GM12874 (cell line): ENCODE measurements at regions not wholly inside any gene's neighbourhood (a gene's known extent, or its start where the extent isn't known, plus 50 kb on each side); places are given as distances from the start of the nearest gene placed in this dataset.

Experiments used
- TF ChIP-seq, protein P1 (sequence below): IDR thresholded peaks from 2 replicates; pipeline ENCODE4 v1.5.1; 2011; ENCODE audit warnings: low read depth, mild to moderate bottlenecking, control low read depth, low read length, moderate library complexity; ENCODE audit not compliant: insufficient read depth

DNA sequence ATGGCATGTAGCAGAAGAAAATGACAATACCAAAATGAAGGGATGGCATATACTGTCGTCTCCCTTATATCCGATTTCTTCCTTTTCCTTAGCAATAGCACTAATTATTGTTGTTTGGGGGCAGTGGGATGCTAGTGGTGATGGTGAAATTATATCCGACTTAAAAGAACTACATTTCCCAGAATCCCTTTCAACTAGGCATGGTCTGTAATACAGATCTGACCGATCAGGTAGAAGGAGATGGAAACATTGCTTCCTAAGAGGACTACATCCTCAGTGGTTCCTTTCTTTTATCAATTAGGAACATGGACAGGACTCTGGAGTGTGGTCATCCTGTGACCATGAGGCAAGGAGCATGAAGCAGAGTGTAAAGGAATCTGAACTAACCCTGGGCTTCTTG, 532.6 kb downstream of the CBLN4 start:
- TF ChIP-seq, protein P1, sequence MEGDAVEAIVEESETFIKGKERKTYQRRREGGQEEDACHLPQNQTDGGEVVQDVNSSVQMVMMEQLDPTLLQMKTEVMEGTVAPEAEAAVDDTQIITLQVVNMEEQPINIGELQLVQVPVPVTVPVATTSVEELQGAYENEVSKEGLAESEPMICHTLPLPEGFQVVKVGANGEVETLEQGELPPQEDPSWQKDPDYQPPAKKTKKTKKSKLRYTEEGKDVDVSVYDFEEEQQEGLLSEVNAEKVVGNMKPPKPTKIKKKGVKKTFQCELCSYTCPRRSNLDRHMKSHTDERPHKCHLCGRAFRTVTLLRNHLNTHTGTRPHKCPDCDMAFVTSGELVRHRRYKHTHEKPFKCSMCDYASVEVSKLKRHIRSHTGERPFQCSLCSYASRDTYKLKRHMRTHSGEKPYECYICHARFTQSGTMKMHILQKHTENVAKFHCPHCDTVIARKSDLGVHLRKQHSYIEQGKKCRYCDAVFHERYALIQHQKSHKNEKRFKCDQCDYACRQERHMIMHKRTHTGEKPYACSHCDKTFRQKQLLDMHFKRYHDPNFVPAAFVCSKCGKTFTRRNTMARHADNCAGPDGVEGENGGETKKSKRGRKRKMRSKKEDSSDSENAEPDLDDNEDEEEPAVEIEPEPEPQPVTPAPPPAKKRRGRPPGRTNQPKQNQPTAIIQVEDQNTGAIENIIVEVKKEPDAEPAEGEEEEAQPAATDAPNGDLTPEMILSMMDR, result no peak

DNA sequence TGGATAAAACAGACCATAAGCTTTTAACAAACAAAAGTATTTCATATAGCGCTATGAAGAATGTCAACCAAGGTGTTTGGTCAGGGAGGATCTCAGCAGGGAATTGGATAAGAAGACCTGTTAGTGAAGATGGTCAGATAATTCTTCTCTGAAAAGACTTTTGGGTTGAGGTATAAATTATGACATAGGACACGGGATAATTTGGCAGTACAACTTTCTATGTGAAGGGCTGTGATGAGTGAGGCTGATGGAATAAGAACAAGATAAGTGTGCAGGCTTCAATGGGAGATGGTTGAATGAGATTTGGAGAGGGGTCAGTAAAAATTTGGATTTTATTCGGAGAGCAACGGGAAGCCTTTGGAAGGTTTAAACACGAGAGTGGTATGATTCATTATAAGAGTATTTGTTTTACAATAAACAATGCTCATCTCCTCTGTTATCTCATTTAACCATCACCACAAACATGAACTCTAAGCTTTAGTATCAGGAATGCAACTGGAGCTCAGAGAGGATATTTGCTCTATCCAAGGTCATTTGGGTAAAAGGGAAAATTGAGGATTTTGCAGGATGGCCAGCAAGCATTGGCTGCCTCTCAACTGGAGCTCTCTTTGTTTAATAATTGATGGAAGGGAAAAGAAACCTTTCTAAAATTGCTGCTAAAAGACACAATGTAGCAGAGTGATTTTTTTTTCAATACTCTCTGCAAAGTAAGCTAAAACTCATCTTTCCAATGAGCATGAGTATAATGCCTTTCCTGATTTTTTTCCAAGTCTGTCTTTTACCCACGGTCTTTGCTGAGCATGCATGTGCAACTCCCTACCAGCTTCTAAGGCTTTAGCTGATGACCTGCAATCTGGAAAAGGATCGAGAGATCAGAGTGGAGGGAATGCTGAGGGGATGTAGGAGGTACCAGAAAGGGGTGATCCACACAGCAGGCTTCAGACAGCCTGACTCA, 534.0 kb downstream of the CBLN4 start:
- TF ChIP-seq, protein P1, result no peak

DNA sequence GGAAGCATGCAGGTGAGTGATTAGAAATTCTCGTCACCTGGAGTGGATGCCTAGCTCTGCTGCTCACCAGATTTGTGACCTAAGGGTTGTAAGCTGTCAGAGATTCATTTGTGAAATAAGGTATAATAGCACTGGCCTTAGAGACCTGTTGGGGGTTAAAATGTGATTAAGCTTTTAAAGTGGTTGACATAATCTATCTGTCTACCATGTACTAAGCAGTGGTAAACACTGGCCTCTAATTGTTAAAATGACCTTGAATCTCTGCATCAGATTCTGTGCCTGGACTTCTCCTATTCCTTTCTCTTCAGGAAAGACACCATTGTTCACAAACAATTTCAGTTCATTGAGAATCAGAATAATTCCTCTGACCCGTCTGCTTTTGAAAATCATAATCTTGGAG, 536.2 kb downstream of the CBLN4 start:
- TF ChIP-seq, protein P1, result no peak

DNA sequence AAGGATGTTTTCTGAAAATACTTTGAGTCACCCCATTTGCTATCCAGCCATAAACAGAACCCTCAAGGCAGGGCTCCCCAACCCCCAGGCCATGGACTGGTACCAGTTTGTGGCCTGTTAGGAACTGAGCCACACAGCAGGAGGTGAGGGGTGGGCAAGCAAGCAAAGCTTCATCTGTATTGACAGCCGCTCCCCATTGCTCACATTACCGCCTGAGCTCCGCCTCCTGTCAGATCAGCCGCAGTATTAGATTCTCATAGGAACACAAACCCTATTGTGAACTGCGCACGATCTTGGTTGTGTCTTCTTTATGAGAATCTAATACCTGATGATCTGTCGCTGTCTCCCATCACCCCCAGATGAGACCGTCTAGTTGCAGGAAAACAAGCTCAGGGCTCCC, 543.8 kb downstream of the CBLN4 start:
- TF ChIP-seq, protein P1, result no peak

DNA sequence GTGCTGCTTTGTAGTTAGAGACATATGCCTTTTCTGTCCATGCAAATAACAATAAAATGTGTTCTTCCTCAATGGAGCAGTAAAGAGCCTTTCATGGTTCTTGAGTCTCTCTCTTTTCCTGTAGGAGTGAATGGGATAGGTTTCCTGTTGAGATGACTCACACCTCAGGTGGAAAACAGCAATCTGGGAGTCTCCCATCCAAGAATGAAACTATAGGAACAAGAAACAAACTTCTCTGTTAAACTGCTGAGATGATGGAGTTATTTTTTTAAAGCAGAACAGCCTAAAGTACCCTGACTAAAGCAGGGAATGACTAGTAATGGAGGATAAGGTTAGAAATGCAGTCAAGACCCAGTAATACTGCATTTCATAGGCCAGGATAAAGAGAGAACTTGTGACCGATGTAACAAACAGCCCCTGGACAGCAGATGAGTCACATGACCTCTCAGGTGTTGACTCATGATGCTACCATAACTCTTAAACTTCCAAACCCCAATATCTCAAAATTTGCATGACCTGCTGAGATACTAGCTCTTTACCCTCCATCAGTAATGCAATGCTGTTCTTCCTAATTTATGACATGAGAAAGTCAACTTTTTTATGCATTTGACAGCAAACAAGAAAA, 548.9 kb downstream of the CBLN4 start:
- TF ChIP-seq, protein P1, result no peak

DNA sequence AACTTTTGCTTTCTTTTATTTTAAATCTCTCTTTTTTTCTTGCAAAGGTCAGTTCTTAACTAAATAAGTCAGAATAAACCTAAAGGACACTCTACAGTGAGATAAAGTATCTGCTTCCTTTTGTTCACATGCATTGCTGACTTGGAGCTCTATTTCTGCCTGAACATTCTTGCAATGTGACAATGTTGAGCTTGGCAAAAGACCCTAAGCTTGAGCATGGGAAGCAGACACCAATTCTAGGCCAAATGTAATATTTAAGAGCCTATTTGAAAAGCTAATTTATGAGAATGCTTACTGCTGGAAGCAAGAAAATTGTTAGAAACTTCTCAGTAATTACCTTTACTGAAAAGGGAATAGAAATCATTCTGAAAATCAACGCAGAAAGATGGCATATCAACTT, 556.2 kb downstream of the CBLN4 start:
- TF ChIP-seq, protein P1, result no peak

DNA sequence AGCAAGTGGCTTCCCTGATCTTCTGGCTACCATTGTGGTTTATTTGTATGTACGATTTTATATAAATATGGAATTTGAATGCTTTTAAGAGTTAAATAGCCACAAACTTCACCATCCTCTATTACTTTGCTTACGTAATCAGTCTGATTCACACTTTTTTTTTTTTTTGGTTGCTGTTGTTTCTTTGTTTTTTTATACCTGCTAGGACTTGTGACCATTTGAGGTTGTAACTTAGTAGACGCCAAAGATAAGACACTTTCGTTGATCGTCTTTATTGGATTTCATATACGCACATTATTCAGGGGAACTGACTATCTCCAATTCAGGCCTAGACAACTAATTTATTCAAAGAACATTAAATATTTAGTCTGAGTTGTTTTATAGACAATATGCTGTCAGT, 559.0 kb downstream of the CBLN4 start:
- TF ChIP-seq, protein P1, result no peak
